ENCODE measurements at regions not wholly inside any gene's neighbourhood (a gene's known extent, or its start where the extent isn't known, plus 50 kb on each side); places are given as distances from the start of the nearest gene placed in this dataset.

DNA sequence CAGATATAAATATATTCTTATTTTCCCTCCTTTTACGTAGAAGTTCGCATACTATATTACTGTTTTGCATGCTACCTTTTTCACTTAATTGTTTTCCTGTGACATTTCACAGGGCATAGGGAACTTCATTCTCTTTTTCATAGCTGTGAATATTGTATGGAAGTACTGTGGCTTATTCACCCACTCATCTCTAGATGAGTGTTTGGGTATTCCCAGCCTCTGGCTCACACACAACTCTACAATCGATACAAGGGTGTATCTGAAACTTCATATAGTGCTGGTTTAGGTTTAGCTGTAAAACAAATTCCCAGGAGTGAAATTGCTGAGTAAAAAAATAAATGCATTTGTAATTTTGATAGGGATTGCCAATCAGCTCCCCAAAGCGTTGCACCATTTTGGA, 55.3 kb upstream of the MAGI1 start:
- TF ChIP-seq, protein P1, sequence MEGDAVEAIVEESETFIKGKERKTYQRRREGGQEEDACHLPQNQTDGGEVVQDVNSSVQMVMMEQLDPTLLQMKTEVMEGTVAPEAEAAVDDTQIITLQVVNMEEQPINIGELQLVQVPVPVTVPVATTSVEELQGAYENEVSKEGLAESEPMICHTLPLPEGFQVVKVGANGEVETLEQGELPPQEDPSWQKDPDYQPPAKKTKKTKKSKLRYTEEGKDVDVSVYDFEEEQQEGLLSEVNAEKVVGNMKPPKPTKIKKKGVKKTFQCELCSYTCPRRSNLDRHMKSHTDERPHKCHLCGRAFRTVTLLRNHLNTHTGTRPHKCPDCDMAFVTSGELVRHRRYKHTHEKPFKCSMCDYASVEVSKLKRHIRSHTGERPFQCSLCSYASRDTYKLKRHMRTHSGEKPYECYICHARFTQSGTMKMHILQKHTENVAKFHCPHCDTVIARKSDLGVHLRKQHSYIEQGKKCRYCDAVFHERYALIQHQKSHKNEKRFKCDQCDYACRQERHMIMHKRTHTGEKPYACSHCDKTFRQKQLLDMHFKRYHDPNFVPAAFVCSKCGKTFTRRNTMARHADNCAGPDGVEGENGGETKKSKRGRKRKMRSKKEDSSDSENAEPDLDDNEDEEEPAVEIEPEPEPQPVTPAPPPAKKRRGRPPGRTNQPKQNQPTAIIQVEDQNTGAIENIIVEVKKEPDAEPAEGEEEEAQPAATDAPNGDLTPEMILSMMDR (IDR thresholded peaks at IDR 0.05; ENCODE audit: low read depth, low read length) = no peak
- no peak overlapping the region for H3K4me3 ChIP-seq (ENCODE audit: low read depth, low read length)
- peaks cover 5% of the 10 kb centered on the region; the same call in 1 of the 2 replicates for H3K9me3 ChIP-seq (ENCODE audit: control insufficient read depth, insufficient read depth, low read length)
- POLR2A ChIA-PET = no interaction called here
- H3K27ac ChIP-seq (ENCODE audit: low read depth, low read length) = no peak overlapping the region
- H3K27me3 ChIP-seq (ENCODE audit: control insufficient read depth, insufficient read depth, low read length) = no peaks in the 10 kb centered on the region
- CTCF ChIA-PET = interaction anchor here (0.6 kb wide), 1 partner anchor 43 kb away, joined by 5 read pairs; no protein-coding TSS in a partner anchor
- DNase-seq (ENCODE audit: low read depth, low spot score) = no peak

GRCh38 chr3:66092175-66092995, 53.7 kb upstream of the MAGI1 start:
- no peak for DNase-seq (ENCODE audit: low read depth, low spot score)
- POLR2A ChIA-PET = no interaction called here
- Histone ChIP-seq H3K4me3 (ENCODE audit: low read depth, low read length) (no peak overlapping the region), H3K27me3 (ENCODE audit: control insufficient read depth, insufficient read depth, low read length) (no peaks in the 10 kb centered on the region), H3K27ac (ENCODE audit: low read depth, low read length) (no peak overlapping the region), H3K9me3 (ENCODE audit: control insufficient read depth, insufficient read depth, low read length) (peaks cover 5% of the 10 kb centered on the region; the same call in 1 of the 2 replicates)
- CTCF ChIA-PET = no interaction called here
- TF ChIP-seq, protein P1 (IDR thresholded peaks at IDR 0.05; ENCODE audit: low read depth, low read length) = no peak
